OCI-M2 (cell line): ENCODE measurements at regions not wholly inside any gene's neighbourhood (a gene's known extent, or its start where the extent isn't known, plus 50 kb on each side); places are given as distances from the start of the nearest gene placed in this dataset.

ENCODE experiments used
- DNase-seq: peaks from one replicate; lab custom pipeline; 2025; ENCODE audit not compliant: unreplicated experiment; lab: John Stamatoyannopoulos, UW

DNA sequence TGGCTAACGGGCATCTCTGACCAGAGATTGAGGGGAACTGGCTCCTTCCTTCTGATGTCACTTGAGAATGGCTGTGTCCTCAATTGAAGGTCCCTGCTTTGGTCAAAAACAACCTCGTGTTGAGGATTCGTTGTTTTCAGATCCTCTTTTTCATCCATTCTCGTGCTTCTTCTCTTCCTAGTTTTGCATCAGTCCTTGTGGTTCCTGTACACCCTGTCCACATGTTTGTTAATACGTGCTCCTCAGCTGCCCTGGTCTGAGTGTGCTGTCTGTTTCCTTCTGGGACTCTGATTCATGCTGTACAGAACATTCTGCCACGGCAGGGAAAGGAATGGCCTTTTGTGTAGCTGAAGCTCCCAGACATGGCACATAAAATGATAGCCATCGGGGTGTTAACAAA lies 863.2 kb upstream of the GOT2 start:
- no peak for DNase-seq

DNA sequence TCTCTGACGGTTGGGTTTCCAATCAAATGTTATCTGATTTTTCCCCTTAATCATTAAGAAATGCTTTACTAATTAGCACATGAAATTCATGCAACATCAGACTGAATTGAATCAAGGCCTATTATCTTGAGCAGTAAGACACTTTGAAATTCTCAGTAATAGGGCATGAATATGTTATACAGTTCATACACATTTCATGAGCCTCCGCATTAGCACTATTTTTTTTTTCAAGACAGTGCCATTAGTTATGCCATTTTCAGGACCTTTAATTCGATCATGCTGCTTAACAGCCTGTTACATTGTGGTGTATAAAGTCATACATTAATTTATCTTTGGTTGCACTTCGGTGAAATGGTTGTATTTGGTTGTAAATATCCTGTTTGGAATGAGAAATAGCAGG lies 862.6 kb upstream of the GOT2 start:
- no peak for DNase-seq

DNA sequence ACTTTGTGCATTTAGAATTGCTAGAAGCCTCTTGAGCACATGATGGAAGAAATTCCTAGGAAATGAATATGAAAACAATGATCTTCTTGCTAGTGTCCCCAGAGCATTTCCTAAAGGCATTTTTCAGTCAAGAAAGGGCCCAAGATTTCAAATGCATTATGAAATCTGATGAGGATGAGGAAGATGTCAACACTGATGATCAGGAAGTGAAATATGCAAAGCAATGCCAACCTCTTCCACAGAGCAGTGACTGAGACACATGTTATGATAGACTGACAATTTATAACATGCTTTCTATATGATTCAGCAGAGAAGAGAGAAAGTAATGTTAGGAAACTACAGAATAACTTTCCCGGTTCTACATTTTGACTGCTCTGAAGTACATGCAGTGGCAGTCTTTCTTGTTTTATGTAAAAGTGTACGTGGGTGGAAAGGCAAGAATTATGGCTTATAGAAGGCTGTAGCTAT lies 859.1 kb upstream of the GOT2 start:
- DNase-seq = no peak

DNA sequence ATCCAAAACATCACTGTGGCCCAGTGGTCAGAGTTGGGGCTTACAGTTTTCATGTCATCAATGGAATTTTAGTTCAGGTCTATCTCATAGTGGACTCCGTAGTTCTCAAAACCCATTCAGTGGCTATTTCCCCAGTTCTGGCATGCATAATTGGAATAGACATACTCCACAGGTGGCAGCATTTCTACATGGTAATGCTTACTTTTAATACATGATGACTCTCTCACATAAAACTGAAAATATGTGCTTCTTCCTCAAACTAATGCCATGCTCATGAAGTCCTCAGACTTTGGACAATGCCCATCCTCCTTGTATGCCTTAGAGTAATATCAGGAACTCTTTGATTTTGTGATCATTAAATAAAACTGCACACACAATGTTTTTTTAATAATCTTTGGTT lies 857.4 kb upstream of the GOT2 start:
- no peak for DNase-seq

DNA sequence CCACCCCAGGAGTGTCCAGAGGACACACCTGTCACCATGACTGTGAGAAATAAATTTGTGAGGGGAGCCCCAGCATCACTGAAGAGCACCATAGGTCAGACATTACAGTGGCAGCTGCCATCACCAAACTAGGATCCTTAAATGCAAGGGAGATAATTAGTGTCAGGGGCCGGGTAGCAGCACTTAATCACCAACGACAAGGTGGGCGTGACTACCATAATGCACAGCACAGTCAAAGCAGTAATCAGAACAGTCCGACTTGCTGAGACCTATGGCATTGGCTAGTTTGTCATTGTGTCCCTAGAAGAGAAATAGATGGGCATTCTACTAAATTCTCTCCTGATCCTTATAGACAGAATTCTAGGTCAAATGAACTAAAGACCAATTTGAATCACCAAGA lies 856.7 kb upstream of the GOT2 start:
- no peak for DNase-seq

DNA sequence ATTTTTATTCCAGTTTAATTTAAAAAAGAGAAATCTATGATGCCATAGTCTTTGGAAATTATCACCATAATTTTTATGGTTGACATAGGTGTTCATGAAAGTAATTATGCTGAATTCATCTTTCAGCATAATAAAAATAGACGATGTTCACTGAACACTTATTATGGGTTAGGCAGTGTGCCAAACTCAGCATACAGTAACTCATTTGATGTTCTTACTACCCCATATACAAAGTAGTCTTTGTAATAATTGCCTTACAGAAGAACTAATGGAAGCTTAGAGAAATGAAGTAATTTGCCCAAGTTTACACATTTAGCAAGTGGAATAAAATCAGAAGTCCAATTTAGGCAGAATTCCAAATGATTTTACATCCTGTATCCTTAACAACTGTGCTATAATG lies 852.2 kb upstream of the GOT2 start:
- DNase-seq = no peak

DNA sequence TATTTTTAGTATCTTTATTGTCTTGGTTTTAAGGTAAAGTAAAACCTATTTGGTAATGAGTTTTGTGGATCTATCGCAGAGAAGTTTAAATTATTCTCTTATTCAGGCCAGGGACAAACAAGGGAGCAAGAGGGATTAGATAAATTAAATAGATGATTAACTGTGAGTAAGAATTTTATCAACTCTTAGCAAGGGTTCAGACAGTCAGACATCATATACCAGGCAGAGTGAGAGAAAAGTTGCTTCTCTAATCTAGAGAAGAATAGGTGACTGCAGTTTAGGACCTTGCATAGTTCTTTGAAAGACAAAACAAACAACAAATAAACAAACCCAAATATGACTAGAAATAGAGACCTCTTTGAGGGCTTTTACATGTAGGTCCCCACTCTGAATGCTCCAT lies 840.2 kb upstream of the GOT2 start:
- DNase-seq = no peak

DNA sequence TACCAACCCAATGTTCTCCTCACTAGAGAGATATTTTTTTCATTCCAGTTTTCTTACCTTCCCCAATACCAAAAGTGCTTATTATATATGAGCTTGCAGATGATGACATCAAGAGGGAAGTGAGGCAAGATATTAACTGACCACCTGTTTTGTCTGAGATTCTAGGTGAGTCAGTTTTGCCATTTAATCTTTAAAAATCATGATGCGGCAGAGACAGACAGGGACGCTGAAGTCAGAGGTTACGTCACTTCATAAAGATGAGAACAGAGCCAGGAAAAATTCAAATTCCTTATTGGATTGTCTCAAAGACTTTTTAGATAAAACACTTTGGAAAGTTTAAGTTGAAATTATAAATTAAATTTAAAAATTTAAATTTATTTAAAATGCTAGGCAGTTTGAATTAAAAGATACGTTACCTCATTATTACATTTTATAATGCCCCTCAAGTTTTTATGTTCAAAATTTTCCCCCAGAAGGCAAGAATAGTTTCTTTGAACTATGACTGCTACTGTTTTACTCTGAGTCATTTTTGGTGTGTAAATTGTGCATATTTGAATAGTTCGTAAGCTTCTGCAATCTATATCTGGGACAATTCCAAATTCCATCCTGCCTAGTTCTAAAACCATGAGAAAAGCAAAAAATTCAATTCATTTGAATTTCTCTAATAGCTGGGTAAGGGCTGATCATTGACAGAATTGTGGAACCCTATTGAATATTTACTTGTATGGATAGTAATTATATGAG lies 839.6 kb upstream of the GOT2 start:
- DNase-seq = no peak

DNA sequence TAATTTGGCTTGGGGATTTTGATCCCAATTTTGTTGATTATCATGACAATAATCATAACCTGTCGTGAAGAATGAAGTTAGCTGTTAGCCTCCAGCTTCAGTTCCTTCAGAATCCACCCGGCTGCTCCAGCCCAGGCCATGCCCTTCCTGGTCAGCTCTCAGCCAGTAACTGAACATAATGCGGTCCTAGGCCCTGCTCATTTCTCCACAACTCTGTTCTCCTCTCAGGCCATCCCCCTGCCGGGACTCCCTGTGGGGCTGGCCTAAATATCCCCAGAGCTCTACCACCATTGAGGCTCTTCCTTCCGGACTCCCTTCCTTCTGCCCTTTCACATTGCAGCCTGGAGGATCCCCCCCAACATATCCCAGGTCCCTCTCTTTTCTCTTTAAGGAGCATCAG lies 833.4 kb upstream of the GOT2 start:
- no peak for DNase-seq

DNA sequence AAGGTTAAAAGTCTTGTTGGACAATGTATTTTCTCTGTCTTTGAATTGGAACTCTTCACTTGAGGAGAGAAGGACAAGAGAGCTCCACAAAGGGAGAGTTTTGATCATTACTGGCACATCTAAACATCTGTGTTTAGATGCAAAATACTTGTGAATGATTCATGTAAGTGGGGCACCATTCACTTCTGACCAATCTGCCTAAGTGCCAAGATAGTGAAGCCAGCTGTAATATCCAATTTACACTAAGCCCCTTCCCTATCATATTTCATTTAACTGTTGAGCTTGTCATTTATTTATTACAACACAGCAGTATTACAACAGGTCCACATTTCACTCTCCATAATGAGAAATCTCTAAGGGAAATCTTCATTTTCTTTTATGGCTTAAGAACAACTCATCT lies 832.3 kb upstream of the GOT2 start:
- no peak for DNase-seq

DNA sequence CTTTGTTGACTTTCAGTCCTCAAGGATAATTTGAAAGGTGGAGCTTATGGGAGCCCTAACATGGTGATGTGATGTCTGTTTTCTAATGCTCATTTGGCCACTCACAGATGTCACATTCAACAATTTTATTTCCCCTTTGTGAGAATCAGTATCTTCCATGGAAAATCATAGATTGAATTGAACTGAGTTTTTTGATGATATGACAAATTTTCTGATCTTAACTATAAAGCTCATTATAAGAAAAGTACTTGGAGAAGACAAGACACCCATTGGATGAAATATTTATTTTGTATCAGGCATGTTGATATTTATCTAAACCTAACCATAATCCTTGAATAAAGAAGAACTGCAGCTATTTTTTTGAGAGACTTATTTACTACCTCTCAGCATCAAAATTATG lies 824.6 kb upstream of the GOT2 start:
- DNase-seq = no peak

DNA sequence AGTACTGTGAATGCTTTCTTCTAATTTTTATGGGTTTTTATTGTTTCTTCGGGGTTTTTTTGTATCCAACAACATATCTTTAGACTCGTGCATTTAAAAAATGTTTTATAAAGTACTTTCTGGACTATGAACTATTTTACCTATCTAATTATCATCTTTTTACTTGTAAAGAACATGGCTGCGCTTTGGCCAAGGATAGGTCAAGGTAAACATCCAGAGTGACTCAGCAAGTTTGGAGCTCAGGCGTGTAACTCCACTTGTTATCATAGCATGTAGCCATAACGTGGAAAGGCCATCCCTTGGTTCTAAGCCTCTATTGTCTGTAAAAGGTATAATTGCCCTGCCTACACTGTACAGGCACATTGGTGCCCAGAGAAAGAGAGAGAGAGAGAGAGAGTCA lies 818.0 kb upstream of the GOT2 start:
- DNase-seq = no peak

DNA sequence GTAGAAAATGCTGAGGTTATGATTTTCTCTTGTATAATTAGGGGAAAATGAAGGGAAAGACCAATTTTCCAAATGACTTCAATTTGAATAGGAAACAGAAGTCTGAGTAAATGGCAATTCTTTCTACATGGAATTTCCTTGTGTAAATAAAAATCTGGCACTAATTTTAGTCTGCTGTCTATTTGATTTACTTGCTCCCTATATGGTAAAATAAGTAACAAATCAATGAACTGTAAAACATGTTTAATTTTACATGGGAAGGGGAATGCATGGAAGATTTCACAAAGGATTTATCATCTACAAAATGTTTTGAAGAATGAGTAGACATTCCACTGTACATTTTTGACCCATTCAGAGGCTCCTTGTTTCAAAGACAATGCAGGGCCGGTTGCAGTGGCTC lies 811.6 kb upstream of the GOT2 start:
- DNase-seq = no peak

DNA sequence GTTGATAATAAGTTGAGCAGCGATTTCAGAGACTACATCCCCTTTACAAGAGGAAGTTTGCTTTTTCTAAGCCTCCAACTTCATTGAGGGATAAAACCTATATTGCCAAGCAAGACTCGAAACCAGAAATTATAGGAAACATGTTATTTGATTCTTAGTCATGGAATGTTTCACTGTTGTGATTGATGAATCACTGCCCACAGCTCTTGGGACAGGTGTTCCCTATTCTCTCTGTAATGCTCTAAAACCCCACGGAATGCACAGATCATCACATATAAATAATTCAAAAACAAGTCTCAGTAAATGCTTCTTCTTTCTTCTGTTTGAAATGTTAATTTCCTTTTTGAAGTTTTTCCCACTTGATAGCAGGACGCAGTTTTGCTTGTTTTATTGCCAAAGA lies 809.5 kb upstream of the GOT2 start:
- no peak for DNase-seq

DNA sequence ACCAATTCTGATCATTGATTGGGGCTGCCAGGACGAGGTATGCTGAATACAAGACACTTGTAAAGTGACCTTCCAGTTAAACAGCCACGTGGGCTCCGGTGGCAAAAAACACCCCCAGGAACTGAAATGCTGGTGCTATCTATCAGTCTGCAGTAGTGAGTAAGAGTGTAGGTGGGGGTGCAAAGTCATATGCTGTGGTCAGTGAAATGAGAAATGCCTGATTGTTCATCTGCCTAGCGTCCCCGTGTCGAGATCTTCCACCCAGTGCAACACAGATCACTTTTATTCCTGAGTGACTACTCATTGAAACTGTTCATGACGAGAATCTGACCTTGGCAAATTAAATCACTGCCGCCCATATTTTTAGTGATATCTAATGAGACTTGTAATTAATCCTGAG lies 806.5 kb upstream of the GOT2 start:
- no peak for DNase-seq

DNA sequence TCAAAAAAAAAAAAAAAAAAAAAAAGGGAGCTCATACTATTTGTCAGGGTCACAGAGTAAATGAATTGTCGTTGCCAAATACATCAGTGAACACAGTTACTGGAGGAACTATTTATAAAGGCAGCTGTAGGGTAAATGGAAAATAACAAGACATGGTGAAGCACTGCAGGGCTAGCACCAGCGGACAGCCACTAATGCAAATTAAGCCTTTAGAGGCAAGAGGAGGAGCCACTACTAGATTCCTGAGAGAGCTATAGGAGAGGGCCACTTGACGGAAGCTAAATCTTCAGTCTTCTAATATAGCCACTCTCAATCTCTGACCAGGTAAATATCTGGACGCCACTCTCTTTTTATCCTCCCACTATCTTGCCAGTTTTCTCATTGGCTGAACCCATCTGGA lies 801.2 kb upstream of the GOT2 start:
- no peak for DNase-seq

DNA sequence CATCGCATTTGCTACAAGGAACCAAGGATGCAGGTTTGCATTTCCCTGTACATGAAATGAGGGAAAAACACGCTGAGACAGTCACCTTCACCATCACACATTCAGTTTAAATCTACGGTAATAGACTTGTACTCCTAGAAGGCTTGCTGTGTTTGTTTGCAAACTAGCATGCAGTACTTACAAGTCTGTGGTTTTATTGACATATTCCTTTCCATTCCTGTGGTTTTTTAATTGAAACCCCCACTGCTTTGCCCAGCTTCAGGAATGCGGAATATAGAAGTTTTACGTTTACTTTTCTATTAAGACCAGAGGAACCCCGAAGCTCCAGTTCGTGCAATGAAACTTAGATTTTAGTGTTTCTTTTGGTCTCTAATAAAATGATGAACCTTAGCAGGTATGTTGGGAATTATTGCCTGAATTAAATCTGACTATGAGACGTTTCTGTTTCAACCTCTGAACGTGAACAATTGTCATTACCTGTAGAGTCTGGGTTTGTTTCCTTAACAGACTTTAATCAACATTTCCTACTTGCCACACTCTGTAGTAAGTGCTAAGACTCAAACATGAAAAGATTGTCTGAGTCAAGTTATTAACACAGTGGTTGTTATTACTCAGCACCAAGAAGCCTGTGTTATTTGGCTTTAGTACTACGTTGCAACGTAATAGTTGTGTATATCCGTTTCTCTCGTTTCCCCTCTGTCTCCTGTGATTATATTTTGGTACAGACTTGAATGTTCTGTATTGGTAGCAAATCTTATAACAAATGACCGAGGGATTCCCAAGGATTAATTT lies 793.3 kb upstream of the GOT2 start:
- DNase-seq = no peak

DNA sequence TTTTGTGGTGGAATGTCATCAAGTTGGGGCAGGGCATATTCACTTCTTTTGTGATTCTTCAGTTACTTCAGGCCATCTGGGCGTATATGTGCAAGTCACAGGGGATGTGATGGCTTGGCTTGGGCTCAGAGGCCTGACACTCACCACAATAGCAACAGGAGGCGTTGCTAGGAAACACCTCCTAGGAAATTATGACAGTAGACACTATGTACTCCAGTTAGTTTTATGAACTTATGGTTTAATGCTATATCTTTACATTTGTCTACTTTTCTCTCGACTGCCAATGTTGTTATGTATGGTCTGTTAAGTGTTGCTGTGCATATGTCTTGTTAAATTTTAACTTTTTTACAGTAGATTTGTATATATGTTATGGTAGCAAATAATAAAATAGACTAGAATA lies 788.7 kb upstream of the GOT2 start:
- no peak for DNase-seq

DNA sequence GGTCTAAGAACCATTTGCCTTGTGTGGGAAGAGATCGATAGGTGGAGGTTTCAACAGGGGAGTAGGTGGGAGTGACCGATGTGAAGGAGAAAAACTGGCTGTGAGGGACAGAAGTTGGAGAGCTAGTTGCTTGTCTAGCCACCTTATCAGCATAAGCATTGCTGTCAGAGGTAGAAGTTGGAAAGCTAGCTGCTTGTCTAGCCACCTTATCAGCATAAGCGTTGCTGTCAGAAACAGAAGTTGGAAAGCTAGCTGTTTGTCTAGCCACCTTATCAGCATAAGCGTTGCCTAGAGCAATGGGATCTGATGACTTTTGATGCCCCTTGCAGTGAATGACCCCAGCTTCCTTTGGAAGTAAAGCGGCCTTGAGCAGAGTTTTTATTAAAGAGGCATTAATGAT lies 784.6 kb upstream of the GOT2 start:
- peak; percentile 30 for DNase-seq

DNA sequence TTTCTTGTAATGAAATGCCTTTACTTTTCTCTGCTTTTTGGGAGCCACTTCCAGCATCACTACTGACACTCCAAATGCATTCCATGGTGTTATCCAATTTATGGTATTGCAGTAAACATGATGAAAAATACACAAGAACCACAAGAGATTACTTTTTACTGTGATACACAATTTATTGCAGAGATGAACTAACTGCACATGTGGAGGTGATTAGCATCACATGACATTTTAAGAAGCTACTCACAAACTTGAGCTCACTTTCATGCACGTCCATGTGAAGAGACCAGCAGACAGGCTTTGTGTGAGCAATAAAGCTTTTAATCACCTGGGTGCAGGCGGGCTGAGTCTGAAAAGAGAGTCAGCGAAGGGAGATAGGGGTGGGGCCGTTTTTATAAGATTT lies 780.5 kb upstream of the GOT2 start:
- no peak for DNase-seq

DNA sequence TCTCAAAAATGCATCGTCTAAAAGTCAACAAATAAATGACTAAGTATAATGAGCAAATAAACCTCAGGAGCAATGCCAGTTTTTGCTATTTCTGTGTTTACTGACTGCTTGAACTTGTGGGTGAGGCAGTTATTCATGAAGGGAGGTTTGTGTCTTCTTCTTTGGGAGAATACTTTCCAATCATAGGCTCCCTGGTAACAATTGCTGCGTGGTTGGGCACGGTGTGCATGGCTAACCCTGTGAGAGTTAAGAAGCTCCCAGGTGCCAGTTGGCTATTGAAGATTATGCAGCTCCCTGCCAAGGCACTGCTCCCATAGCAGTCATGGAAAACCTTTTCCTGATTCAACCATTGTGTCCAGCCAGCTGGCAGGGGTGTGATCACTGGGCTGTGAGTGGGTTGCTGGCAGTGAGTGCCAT lies 775.9 kb upstream of the GOT2 start:
- no peak for DNase-seq

DNA sequence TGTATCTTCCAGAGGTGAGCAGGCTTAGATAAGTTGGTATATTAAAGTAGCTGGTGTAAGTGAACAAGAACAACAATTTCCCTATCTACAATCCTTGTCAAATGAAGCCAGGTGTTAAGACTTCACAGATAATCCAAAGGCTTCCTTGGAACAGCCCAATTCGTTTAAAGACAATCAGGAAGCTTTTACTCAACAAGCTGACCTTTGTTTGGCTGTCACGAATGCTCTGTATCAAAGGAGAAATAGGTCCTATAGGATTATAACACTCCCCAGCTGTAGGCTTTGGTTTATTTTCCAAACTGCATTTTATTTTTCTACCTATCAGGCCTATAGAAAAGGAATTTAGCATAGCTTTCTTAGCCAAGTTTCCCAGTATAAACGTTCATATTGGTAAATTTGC lies 766.5 kb upstream of the GOT2 start:
- DNase-seq = no peak

DNA sequence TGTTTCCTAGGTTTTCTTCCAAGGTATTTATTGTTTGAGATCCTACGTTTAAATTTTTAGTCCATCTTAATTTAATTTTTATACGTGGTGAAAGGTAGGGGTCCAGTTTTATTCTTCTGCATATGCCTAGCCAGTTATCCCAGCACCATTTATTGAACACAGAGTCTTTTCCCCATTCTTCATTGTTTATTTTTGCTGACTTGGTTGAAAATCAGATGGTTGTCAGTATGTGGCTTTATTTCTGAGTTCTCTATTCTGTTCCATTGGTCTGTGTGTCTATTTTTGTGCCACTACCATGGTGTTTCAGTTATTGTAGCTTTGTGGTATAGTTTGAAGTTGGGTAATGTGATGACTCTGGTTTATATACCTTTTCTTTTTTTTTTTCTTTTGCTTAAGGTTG lies 753.0 kb upstream of the GOT2 start:
- DNase-seq = no peak
